GM19239 (cell line): ENCODE measurements at regions not wholly inside any gene's neighbourhood (a gene's known extent, or its start where the extent isn't known, plus 50 kb on each side); places are given as distances from the start of the nearest gene placed in this dataset.

Experiments
- DNase-seq: peaks from one replicate; pipeline ENCODE4 v3.0.0; 2011; ENCODE audit warnings: low spot score; ENCODE audit not compliant: insufficient read length
- FAIRE-seq: peaks from 2 replicates; lab custom pipeline; 2011; peaks lifted over from hg19 to GRCh38; lab: Jason Lieb, UNC

- FAIRE-seq (no peak), DNase-seq (no peak)
Observed at GRCh38 chr20:4601630-4602296, 84.5 kb upstream of the PRNP start.

DNA sequence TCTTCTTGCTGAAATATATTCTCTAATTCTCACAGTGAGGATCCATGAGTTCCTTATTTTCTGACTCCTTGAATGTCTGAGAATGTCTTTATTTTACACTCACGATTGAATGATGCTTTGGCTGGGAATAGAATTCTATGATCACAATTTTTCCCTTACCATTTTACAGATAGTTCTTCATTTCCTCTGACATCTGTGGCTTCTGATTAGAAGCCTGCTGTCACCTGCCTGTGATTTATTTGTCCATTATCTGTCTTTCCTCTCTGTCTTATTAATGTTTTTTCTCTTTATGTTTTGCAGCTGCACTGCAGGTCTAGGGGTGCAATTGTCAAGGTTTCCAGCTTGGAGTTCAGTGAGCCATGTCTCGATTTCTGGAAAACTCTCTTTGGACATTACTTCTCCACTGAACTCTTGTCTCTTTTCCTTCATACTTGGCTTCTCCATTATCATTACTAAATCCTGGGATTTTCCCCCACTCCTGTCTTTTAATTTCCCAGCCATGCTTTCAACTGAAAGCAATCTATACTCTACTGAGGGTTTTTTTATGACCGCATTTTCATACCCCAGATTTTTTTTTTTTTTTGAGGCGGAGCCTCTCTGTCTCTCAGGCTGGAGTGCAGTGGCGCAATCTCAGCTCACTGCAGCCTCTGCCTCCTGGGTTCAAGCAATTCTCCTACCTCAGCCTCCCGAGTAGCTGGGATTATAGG lies 85.8 kb upstream of the PRNP start:
- FAIRE-seq (no peak), DNase-seq (no peak)

GRCh38 chr20:4597215-4597614 lies 89.0 kb upstream of the PRNP start:
- no peak for FAIRE-seq
- no peak for DNase-seq

GRCh38 chr20:4593149-4593525 lies 93.1 kb upstream of the PRNP start:
- no peak for DNase-seq
- no peak for FAIRE-seq

DNA sequence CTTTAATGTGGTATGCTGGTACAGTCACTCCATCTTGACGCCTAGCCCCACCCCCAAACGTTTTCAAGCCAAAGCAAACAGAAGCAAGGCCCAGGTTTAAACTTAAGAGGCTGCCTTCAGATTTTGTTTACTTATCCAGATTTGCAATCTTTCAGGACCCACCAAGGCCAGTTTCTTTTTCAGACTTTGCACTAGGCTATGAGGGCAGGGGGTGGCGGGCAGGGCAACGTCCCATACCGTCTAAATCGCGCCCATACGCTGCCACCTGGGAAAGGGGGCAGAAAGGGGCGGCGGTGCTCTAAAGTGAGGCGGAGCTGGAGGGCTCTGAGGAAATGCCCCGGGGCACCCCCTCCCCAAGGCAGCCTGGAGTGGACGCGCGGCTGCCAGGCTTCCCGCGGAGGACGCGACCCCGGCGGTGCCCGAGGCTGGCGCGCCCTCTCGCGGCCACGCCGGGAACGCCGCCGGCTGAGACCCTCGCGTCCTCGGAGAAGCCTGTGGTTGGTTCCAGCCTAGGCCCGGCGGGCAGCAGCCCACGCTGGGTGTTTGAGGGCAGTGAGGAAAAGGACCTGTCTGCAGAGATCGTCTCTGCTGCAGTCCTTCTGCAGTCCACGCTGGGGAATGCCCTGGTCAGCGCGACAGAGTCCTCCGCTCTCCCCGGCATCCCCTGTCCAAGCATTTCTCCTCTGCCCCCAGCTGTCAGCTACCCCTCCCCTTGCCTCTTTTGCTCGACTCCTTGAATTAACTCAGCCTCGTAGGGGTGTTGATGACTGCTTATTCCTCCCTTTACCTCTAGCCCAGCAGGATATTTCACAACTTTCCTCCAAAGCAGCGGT lies 93.7 kb upstream of the PRNP start:
- DNase-seq, result peak; percentile 41
- no peak for FAIRE-seq

DNA sequence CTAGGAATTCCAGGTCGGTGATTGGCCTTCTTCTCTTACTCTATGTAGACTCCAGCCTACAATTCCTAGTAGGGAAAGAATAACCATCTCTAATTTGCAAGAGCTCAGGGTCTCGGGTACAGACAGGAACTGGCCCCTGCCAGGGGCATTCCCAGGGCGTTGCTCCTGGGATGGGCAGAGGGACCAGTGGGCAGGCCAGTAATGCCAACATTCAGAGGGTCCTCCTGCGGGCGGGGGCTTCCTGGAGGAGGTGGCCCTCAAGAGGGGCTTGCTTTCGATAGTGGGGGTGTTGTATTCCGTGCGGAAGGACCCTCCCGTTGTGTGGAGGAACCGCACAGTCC lies 94.3 kb upstream of the PRNP start:
- FAIRE-seq (no peak), DNase-seq (no peak)

DNA sequence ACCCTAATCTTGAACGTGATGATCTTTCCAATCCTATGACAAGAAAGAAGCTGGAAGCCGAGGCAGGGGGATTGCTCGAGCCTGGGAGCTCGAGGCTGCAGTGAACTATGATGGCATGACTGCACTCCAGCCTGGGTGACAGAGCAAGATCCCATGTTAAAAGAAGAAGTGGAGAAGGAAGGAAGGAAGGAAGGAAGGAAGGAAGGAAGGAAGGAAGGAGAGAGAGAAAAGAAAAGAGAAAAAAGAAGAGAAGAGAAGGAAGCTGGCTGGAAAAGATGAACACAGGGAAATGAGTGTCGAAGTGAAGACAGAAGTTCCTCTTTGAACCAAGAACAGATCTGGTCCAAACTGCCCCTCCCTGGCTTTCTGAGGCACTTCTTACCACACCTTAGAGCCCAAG lies 100.5 kb upstream of the PRNP start:
- DNase-seq (no peak), FAIRE-seq (no peak)

GRCh38 chr20:4585104-4585753 lies 101.0 kb upstream of the PRNP start:
- FAIRE-seq, result no peak
- no peak for DNase-seq

- no peak for FAIRE-seq
- DNase-seq, result no peak
Observed at GRCh38 chr20:4584510-4584909, 101.7 kb upstream of the PRNP start.

DNA sequence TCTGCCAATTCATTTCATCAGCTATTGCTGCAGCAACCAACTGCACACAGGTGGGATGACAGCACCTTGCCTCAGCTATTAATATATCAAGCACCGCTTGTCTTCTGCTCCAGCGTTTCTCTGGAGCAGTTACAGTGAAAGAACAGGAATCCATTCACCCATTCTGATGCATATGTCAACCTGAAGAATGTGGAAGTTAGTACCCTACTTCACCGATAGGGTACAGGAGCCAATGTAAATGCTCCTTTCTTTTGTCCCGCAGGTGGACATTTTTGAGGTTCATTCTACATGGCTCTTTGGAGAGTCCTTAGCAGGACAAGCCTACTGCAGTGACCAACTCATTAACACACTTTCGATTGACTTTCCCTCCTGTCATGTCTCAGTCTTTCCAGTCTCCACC lies 104.4 kb upstream of the PRNP start:
- DNase-seq, result no peak
- FAIRE-seq, result no peak

GRCh38 chr20:4578375-4578774 lies 107.9 kb upstream of the PRNP start:
- DNase-seq (no peak), FAIRE-seq (no peak)

- no peak for FAIRE-seq
- no peak for DNase-seq
Observed at GRCh38 chr20:4574356-4574690, 111.9 kb upstream of the PRNP start.

DNA sequence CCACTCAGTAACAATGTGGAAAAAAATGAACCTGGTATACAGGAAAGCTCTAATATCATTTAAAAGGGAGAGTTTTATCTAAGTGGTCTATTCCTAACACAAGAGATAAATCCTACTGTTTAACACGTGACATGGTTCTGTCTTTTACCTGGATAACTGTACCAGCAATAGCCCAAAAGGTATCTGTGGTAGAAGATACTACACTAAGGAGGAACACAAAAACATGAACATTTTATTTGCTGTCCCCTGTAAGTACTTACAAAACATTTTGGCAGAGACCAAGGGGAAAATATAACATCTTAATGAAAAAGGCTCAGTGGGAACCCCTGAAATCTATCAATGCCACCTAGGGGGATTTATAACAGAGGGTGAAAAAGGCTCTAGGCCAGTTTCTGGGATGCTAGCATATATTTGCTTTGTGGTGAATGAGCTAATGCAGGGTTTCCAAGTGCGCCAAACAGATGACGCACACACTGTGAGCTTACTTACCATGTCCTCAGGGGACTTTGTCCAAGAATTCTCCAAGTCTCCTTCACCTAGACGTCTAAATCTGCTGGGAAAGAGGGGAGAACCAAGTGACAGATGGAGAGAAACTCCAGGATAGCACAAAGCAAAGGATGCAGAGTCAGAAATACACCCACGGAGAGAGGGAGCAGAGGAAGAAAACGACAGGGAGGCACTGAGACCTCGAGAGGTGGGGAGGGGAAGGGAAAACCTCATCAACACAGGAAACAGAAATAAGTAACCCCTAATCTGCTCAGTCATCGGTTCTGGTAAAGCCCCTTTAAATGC lies 112.5 kb upstream of the PRNP start:
- DNase-seq (no peak), FAIRE-seq (no peak)

DNA sequence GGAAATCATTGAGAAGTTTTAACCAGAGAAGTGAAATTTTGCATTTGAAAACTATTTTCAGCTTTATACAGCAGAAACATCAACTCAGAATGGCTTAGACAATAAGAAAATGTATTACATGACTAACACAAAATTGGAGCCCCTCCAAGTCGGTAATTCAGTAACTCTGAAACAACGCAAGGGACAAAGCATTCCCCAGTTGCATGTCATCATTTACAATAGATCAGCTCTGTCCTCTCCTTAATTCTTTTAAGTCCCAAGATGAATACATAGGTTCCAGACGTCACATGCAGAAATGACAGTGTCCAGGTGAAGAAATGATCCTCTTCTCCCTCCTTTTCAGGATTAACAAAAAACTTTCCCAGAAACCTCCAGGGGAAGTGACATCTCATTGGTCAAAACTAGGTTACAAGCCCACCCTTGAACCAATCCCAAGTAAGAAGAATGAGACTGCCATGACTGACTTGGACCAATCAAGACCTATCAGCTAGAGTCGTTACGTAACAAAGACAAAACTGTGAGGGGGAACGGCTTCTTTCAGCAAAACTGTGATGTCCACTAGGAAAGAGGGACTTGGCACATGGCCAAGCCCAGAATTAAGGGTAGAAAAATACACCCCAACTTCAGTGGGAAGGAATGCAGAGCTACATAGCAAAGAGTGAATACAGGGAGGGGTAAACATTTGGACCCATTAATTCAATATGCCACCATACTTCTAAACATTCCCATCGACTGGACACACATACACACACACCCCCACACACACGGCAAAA lies 114.3 kb upstream of the PRNP start:
- no peak for DNase-seq
- no peak for FAIRE-seq

DNA sequence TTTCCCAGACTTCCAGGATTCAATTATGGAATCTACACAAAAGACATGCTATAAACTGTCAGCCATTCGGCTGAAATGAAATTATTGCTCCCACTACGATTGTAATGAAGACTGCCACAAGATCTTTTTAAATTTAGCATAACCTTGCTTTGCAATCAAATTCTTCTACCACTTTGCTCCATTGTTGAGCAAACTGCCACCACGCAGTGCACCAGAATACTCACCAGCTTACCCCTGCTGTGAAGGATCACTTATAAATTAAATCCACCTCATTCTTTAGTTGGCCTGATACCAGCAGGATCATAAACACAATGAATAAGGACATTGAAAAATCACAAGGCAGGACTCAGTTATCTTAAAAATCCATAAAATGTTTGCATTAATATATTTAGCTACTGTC lies 116.4 kb upstream of the PRNP start:
- FAIRE-seq, result no peak
- DNase-seq, result no peak

DNA sequence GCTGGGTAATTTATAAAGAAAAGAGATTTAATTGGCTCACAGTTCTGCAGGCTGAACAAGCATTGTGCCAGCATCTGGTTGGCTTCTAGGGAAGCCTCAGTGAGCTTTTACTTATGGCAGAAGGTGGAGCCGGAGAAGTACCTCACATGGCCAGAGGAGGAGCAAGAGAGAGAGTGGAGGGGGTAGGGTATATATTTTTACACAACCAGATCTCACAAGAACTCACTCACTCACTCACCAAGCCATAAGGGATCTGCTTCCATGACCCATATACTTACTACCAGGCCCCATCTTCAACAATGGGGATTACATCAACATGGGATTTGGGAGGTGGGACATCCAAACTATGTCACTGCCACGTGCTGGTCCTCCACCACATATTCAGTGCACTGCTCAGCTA lies 117.2 kb upstream of the PRNP start:
- FAIRE-seq (no peak), DNase-seq (no peak)

DNA sequence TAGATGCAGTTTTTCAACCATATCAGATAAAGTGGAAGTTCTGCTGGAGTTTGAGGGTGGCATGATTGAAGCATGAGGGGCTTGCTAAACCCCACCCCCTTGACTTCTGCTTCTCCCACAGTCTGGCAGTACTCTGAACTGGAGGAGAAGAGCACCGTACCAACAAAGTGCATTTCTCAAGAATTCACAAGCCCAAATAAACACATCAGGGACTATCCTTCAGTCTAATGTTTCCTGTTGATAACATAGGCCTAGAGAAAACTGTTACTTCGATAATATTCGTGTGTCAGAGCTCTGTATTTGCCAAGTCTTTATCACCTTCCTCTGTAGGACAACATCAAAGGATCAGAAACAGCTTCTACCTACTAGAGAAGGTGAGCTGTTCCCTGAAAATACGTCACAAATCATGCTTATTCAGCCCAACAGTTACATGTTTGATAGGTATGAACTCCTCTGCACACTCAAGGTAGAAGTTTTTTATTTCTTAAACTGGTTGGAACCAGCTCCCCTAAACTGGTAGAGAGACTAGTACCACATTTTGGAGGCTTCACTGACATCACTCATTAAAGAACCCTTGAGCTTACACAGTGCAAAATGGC lies 117.8 kb upstream of the PRNP start:
- DNase-seq (no peak), FAIRE-seq (no peak)

GRCh38 chr20:4567170-4567569 lies 119.1 kb upstream of the PRNP start:
- FAIRE-seq, result no peak
- no peak for DNase-seq

DNA sequence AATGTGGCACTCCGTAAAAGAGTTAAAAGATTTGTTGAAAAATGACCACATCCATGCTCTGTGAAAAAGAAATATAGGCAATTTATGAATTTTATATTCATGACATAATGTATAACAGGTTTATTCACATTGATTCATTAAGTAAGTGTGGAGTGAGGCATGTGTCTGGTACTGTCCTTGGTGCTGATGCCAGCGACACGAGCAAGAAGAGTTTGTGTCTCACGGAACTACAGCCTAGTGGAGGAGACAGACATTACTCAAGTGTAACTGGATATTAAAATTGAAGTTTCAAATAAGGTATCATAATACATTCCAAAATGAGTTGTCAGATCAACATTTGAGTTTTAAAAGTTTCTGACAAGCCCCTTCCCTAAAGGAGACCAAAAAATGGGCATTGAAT lies 122.7 kb upstream of the PRNP start:
- FAIRE-seq, result no peak
- DNase-seq, result no peak
